H1 (cell line): ENCODE measurements at regions not wholly inside any gene's neighbourhood (a gene's known extent, or its start where the extent isn't known, plus 50 kb on each side); places are given as distances from the start of the nearest gene placed in this dataset.

Experiments
- CTCF ChIA-PET: fragments of 300-600 bp; sonication (Branson Sonifier 250); formaldehyde crosslinking; loops from one replicate; lab custom pipeline; 2021; ENCODE audit not compliant: partially characterized antibody; lab: Charles Lee
- POLR2A ChIA-PET: fragments of 300-600 bp; sonication (Branson Sonifier 250); formaldehyde crosslinking; loops from one replicate; lab custom pipeline; 2021; ENCODE audit warnings: inconsistent platforms; ENCODE audit not compliant: partially characterized antibody; lab: Charles Lee
- DNase-seq, 2 experiments: peaks; one replicate each; pipeline versions ENCODE4 v3.0.0 to v3.0.0-alpha.2; 2010 to 2022; ENCODE audit warnings: low spot score in 2 of 2, low read depth in 1 of 2, mixed read lengths in 1 of 2
- FAIRE-seq: peaks from 2 replicates; lab custom pipeline; 2011; peaks lifted over from hg19 to GRCh38; lab: Jason Lieb, UNC
- H2AFZ ChIP-seq: 2 replicates; pipeline ENCODE4 v1.8.1; 2012; ENCODE audit warnings: low read length, inconsistent platforms
- H2AK5ac ChIP-seq: 2 replicates; pipeline ENCODE4 v1.6.1; 2013; ENCODE audit warnings: low read depth, low read length
- H2BK120ac ChIP-seq: replicated peaks from 2 replicates; pipeline ENCODE3; 2013; ENCODE audit warnings: low read depth, low read length, inconsistent platforms
- H2BK12ac ChIP-seq: 2 replicates; pipeline ENCODE4 v1.6.1; 2013; ENCODE audit warnings: low read depth, low read length
- H2BK15ac ChIP-seq: 2 replicates; pipeline ENCODE4 v1.6.1; 2013; ENCODE audit warnings: low read length
- H2BK20ac ChIP-seq: 2 replicates; pipeline ENCODE4 v1.6.1; 2013; ENCODE audit warnings: low read length
- H2BK5ac ChIP-seq: 2 replicates; pipeline ENCODE4 v1.6.1; 2013; ENCODE audit warnings: low read depth, low read length
- H3K14ac ChIP-seq: 2 replicates; pipeline ENCODE4 v1.6.1; 2013; ENCODE audit warnings: inconsistent platforms; ENCODE audit not compliant: insufficient read length
- H3K18ac ChIP-seq: 2 replicates; pipeline ENCODE4 v1.6.1; 2013; ENCODE audit warnings: low read length; ENCODE audit errors: extremely low read depth
- H3K23ac ChIP-seq: 2 replicates; pipeline ENCODE4 v1.6.1; 2013; ENCODE audit warnings: inconsistent platforms; ENCODE audit not compliant: insufficient read length
- H3K23me2 ChIP-seq: 2 replicates; pipeline ENCODE4 v1.6.1; 2013; ENCODE audit warnings: low read depth, low read length
- H3K27ac ChIP-seq: 2 replicates; pipeline ENCODE4 v1.6.1; 2011; ENCODE audit warnings: low read depth, low read length, inconsistent platforms
- H3K27me3 ChIP-seq, 4 experiments: replicated peaks in 1 of 4; 1 replicate in 1 of 4; 2 replicates in 3 of 4; pipeline versions ENCODE4 v1.6.1 to v1.8.1; 2011 to 2013; ENCODE audit warnings: low read length in 3 of 4, mild to moderate bottlenecking in 3 of 4, inconsistent platforms in 2 of 4, mixed read lengths in 2 of 4, moderate library complexity in 1 of 4; ENCODE audit not compliant: control insufficient read depth in 3 of 4, insufficient read depth in 3 of 4; ENCODE audit errors: extremely low read depth in 1 of 4
- H3K36me3 ChIP-seq, 4 experiments: 2 replicates each; pipeline versions ENCODE4 v1.6.1 to v1.8.1; 2011 to 2013; ENCODE audit warnings: mild to moderate bottlenecking in 4 of 4, low read length in 3 of 4, moderate library complexity in 2 of 4, control low read depth in 1 of 4, inconsistent platforms in 1 of 4; ENCODE audit not compliant: insufficient read depth in 4 of 4, control insufficient read depth in 2 of 4
- H3K4ac ChIP-seq: replicated peaks from 2 replicates; pipeline ENCODE3; 2013; ENCODE audit warnings: low read length, low read depth, mixed read lengths, inconsistent platforms; ENCODE audit not compliant: insufficient read length
- H3K4me1 ChIP-seq, 4 experiments: replicated peaks in 1 of 4; 1 replicate in 1 of 4; 2 replicates in 3 of 4; pipeline versions ENCODE4 v1.6.1 to v1.8.1; 2011 to 2013; ENCODE audit warnings: low read length in 3 of 4, inconsistent platforms in 2 of 4, mixed read lengths in 1 of 4; ENCODE audit not compliant: insufficient read depth in 4 of 4, control insufficient read depth in 3 of 4
- H3K4me2 ChIP-seq, 2 experiments: 2 replicates each; pipeline versions ENCODE4 v1.6.1 to v1.8.1; 2011 to 2013; ENCODE audit warnings: low read depth in 2 of 2, low read length in 2 of 2, control low read depth in 1 of 2, inconsistent platforms in 1 of 2, mild to moderate bottlenecking in 1 of 2; ENCODE audit not compliant: insufficient read depth in 1 of 2
- H3K4me3 ChIP-seq, 4 experiments: fragments of 200-600, 300-600 bp in 1 of 4; sonication (generic), shearing (Covaris generic), sonication (Bioruptor Twin) in 1 of 4; 2 replicates each; pipeline versions ENCODE4 v1.5.1 to v1.8.1; 2011 to 2016; ENCODE audit warnings: low read length in 4 of 4, low read depth in 3 of 4, control low read depth in 2 of 4, inconsistent platforms in 2 of 4, mild to moderate bottlenecking in 2 of 4, mixed read lengths in 1 of 4, moderate library complexity in 1 of 4; ENCODE audit not compliant: insufficient read depth in 2 of 4; ENCODE audit errors: extremely low read depth in 1 of 4
- H3K56ac ChIP-seq: replicated peaks from 2 replicates; pipeline ENCODE3; 2013; ENCODE audit warnings: low read depth, mild to moderate bottlenecking, mixed read lengths, low read length, inconsistent platforms; ENCODE audit not compliant: insufficient read length
- H3K79me1 ChIP-seq: 2 replicates; pipeline ENCODE4 v1.6.1; 2013; ENCODE audit warnings: low read depth, low read length, control low read depth
- H3K79me2 ChIP-seq, 2 experiments: 2 replicates each; pipeline versions ENCODE4 v1.6.1 to v1.8.1; 2012 to 2013; ENCODE audit warnings: low read length in 2 of 2, mild to moderate bottlenecking in 2 of 2, inconsistent platforms in 1 of 2; ENCODE audit not compliant: insufficient read depth in 2 of 2, control insufficient read depth in 1 of 2
- H3K9ac ChIP-seq, 4 experiments: replicated peaks in 1 of 4; 1 replicate in 1 of 4; 2 replicates in 3 of 4; pipeline versions ENCODE4 v1.6.1 to v1.8.1; 2011 to 2013; ENCODE audit warnings: low read depth in 3 of 4, low read length in 3 of 4, control low read depth in 2 of 4, mild to moderate bottlenecking in 2 of 4, moderate library complexity in 2 of 4, inconsistent platforms in 1 of 4; ENCODE audit errors: extremely low read depth in 1 of 4
- H3K9me3 ChIP-seq, 2 experiments: 2 replicates each; pipeline versions ENCODE4 v1.6.1 to v1.8.1; 2012 to 2013; ENCODE audit warnings: mild to moderate bottlenecking in 2 of 2, moderate library complexity in 2 of 2, control low read depth in 1 of 2, inconsistent platforms in 1 of 2, low read depth in 1 of 2, low read length in 1 of 2, mixed read lengths in 1 of 2; ENCODE audit not compliant: insufficient read depth in 2 of 2
- H4K20me1 ChIP-seq, 2 experiments: replicated peaks in 1 of 2; 2 replicates each; pipeline versions ENCODE3 to v1.8.1; 2011 to 2013; ENCODE audit warnings: inconsistent platforms in 2 of 2, low read length in 2 of 2, mild to moderate bottlenecking in 1 of 2; ENCODE audit not compliant: insufficient read depth in 2 of 2, control insufficient read depth in 1 of 2
- H4K5ac ChIP-seq: 2 replicates; pipeline ENCODE4 v1.6.1; 2013; ENCODE audit warnings: low read length, low read depth, mixed read lengths, inconsistent platforms; ENCODE audit not compliant: insufficient read length
- H4K8ac ChIP-seq: 2 replicates; pipeline ENCODE4 v1.8.0; 2013; ENCODE audit warnings: mild to moderate bottlenecking, moderate library complexity, low read length, inconsistent platforms; ENCODE audit not compliant: insufficient read depth; ENCODE audit errors: extremely low read depth
- H4K91ac ChIP-seq: replicated peaks from 2 replicates; pipeline ENCODE3; 2013; ENCODE audit warnings: low read length, mixed read lengths, inconsistent platforms; ENCODE audit not compliant: insufficient read length
- BRCA1 ChIP-seq: IDR thresholded peaks from 2 replicates; pipeline ENCODE4 v1.6.1; 2012; ENCODE audit warnings: low read depth, low read length, improper control_type of control experiment
- CBX5 ChIP-seq: fragments of 300-800, 300-1000 bp; sonication (generic); IDR thresholded peaks from 2 replicates; pipeline ENCODE4 v1.7.1; 2016; ENCODE audit warnings: antibody characterized with exemption, low read length, low read depth
- CHD2 ChIP-seq: IDR thresholded peaks from 2 replicates; pipeline ENCODE4 v1.6.1; 2012; ENCODE audit warnings: low read length, improper control_type of control experiment
- EGR1 ChIP-seq: IDR thresholded peaks from 2 replicates; pipeline ENCODE4 v1.6.1; 2011; ENCODE audit warnings: low read depth, low read length, borderline replicate concordance
- EP300 ChIP-seq, 2 experiments: IDR thresholded peaks; 1 replicate in 1 of 2; 2 replicates in 1 of 2; pipeline ENCODE4 v1.6.1; 2011 to 2012; ENCODE audit warnings: low read depth in 2 of 2, low read length in 2 of 2, mild to moderate bottlenecking in 2 of 2, borderline replicate concordance in 1 of 2, inconsistent platforms in 1 of 2, moderate library complexity in 1 of 2
- KDM1A ChIP-seq: fragments of 200-600, 300-600 bp; sonication (generic); IDR thresholded peaks from 2 replicates; pipeline ENCODE4 v1.7.1; 2016; ENCODE audit warnings: mild to moderate bottlenecking, low read length, borderline replicate concordance
- KDM5A ChIP-seq: fragments of 200-600 bp; IDR thresholded peaks from 2 replicates; pipeline ENCODE4 v1.7.1; 2012; ENCODE audit warnings: mild to moderate bottlenecking, low read length, inconsistent platforms, mixed read lengths
- POU5F1 ChIP-seq: IDR thresholded peaks from 2 replicates; pipeline ENCODE4 v1.6.1; 2011; ENCODE audit warnings: low read depth, mild to moderate bottlenecking, low read length, moderate library complexity
- RFX5 ChIP-seq: IDR thresholded peaks from 2 replicates; pipeline ENCODE4 v1.6.1; 2011; ENCODE audit warnings: low read depth, low read length, improper control_type of control experiment, borderline replicate concordance
- SP2 ChIP-seq: IDR thresholded peaks from 2 replicates; pipeline ENCODE4 v1.6.1; 2012; ENCODE audit warnings: mild to moderate bottlenecking, low read length, inconsistent platforms
- WGBS, 2 experiments: shearing (Covaris generic) in 1 of 2; methylation state at CpG; one replicate each; pipeline versions ENCODE4 v1.1.6 to v1.1.7; 2013 to 2015; ENCODE audit warnings: low lambda C conversion rate in 2 of 2, mixed read lengths in 2 of 2, inconsistent platforms in 1 of 2, low coverage in 1 of 2, missing lambda C conversion rate in 1 of 2; ENCODE audit not compliant: insufficient replicate concordance in 2 of 2, insufficient coverage in 1 of 2, insufficient read length in 1 of 2; ENCODE audit errors: extremely low coverage in 1 of 2, missing lambda C conversion rate in 1 of 2; 5-methylcytosine and 5-hydroxymethylcytosine counted together
- TF ChIP-seq, protein P1 (sequence below): IDR thresholded peaks from 2 replicates; pipeline ENCODE4 v1.6.1; 2012; ENCODE audit warnings: inconsistent platforms
- TF ChIP-seq, protein P2 (sequence below), 3 experiments: IDR thresholded peaks; 1 replicate in 2 of 3; 2 replicates in 1 of 3; pipeline versions ENCODE4 v1.5.1 to v1.6.1; 2011; ENCODE audit warnings: low read length in 3 of 3, mild to moderate bottlenecking in 3 of 3, inconsistent platforms in 2 of 3, low read depth in 1 of 3, moderate library complexity in 1 of 3; ENCODE audit not compliant: insufficient read depth in 1 of 3; ENCODE audit errors: control extremely low read depth in 1 of 3

DNA sequence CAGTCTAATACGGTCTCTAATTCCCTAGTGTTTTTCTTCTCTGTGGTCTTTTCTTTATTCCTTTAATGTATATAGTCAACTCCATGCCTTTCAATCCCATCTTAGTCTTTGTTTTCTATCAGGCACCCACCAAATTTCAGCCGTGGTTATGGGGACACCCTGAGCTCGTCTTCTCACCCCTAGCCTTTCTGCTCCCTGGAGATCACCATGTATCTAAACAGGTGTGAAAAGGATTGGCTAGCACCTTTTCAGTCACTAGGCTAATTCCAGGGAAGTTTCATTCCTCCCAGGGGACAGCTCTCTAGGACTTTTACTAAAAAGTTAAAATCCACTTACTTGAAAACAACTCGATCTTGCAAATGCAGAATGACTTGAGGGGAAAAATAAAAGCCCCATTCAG is 291.3 kb downstream of the ETNK1 start:
- Histone ChIP-seq H3K4me2 (no peak overlapping the region), H3K56ac (no peak overlapping the region), H3K36me3 (no peaks in the 10 kb centered on the region), H3K27me3 (no peaks in the 10 kb centered on the region), H3K23ac (no peak overlapping the region), H3K14ac (no peak overlapping the region), H3K79me1 (no peaks in the 10 kb centered on the region), H4K91ac (no peak overlapping the region), H3K4me1 (peaks cover 0 to 3% (median 0%) of the 10 kb centered on the region in 4 experiments; a peak in 2 of 7 replicates), H4K20me1 (no peaks in the 10 kb centered on the region), H2BK5ac (no peak overlapping the region), H3K4ac (no peak overlapping the region), H3K18ac (no peak overlapping the region), H3K9me3 (no peaks in the 10 kb centered on the region; a peak in 1 of 4 replicates), H2AFZ (no peak overlapping the region), H3K79me2 (no peaks in the 10 kb centered on the region), H3K27ac (no peak overlapping the region), H2BK12ac (no peak overlapping the region), H3K23me2 (no peaks in the 10 kb centered on the region), H2BK120ac (no peak overlapping the region), H3K4me3 (no peak overlapping the region), H4K5ac (no peak overlapping the region), H4K8ac (no peak overlapping the region), H3K9ac (no peak overlapping the region), H2AK5ac (no peak overlapping the region), H2BK20ac (no peak overlapping the region), H2BK15ac (no peak overlapping the region)
- DNase-seq: no peak
- ChIA-PET CTCF (no interaction called here), POLR2A (no interaction called here)
- TF ChIP-seq EP300 (IDR thresholded peaks at IDR 0.05; ENCODE audit: borderline replicate concordance in 1 of 2, low read depth in 2 of 2, low read length in 2 of 2) (no peak), KDM1A (no peak), BRCA1 (no peak), EGR1 (no peak), POU5F1 (no peak), SP2 (no peak), CHD2 (no peak), CBX5 (no peak), KDM5A (no peak), RFX5 (no peak)
- TF ChIP-seq, protein P1, sequence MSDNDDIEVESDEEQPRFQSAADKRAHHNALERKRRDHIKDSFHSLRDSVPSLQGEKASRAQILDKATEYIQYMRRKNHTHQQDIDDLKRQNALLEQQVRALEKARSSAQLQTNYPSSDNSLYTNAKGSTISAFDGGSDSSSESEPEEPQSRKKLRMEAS: no peak
- TF ChIP-seq, protein P2, sequence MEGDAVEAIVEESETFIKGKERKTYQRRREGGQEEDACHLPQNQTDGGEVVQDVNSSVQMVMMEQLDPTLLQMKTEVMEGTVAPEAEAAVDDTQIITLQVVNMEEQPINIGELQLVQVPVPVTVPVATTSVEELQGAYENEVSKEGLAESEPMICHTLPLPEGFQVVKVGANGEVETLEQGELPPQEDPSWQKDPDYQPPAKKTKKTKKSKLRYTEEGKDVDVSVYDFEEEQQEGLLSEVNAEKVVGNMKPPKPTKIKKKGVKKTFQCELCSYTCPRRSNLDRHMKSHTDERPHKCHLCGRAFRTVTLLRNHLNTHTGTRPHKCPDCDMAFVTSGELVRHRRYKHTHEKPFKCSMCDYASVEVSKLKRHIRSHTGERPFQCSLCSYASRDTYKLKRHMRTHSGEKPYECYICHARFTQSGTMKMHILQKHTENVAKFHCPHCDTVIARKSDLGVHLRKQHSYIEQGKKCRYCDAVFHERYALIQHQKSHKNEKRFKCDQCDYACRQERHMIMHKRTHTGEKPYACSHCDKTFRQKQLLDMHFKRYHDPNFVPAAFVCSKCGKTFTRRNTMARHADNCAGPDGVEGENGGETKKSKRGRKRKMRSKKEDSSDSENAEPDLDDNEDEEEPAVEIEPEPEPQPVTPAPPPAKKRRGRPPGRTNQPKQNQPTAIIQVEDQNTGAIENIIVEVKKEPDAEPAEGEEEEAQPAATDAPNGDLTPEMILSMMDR (IDR thresholded peaks at IDR 0.05; ENCODE audit: control extremely low read depth in 1 of 3, insufficient read depth in 1 of 3, low read depth in 1 of 3, low read length in 3 of 3): no peak
- 71% methylated on average over 4 of the region's 4 CpGs; no CpG with 5 or more reads in 1 of the 2 experiments for WGBS, 2 experiments
- no peak for FAIRE-seq
